ENCODE measurements at regions not wholly inside any gene's neighbourhood (a gene's known extent, or its start where the extent isn't known, plus 50 kb on each side); places are given as distances from the start of the nearest gene placed in this dataset.

- intact Hi-C loops (cut with micrococcal nuclease) (no loop called here), in situ Hi-C loops (cut with MboI) (no loop called here)
- H3K4me1 ChIP-seq (replicated peaks in 1 of 2; ENCODE audit: control insufficient read depth in 2 of 2, insufficient read depth in 2 of 2, low read length in 2 of 2), result no peaks in the 10 kb centered on the region
- H4K20me1 ChIP-seq (replicated peaks; ENCODE audit: control insufficient read depth, insufficient read depth, low read length), result no peaks in the 10 kb centered on the region
- no peak overlapping the region for H3K9ac ChIP-seq (ENCODE audit: insufficient read depth in 1 of 2, low read depth in 2 of 2, low read length in 2 of 2)
- H3K4me3 ChIP-seq, result no peak overlapping the region
- no peaks in the 10 kb centered on the region for H3K9me3 ChIP-seq (replicated peaks; ENCODE audit: control insufficient read depth, insufficient read depth, low read depth, low read length)
- ChIA-PET POLR2A (interaction anchor here (0.5 kb wide), 1 partner anchor 89 kb away, joined by 3 read pairs; no protein-coding TSS in a partner anchor), CTCF (ENCODE audit: low intra/inter-chr PET ratio) (no interaction called here)
- DNase-seq (ENCODE audit: extremely low read depth in 1 of 4, low spot score in 3 of 4) (no peak), ATAC-seq (no peak), FAIRE-seq (no peak)
- no peaks in the 10 kb centered on the region for H3K27me3 ChIP-seq (ENCODE audit: control insufficient read depth in 2 of 2, insufficient read depth in 2 of 2, low read length in 2 of 2)
- WGBS (ENCODE audit: insufficient coverage, low coverage, missing lambda C conversion rate), result 6% methylated on average over 1 of the region's 1 CpG
- no peak overlapping the region for H3K4me2 ChIP-seq (ENCODE audit: insufficient read depth, low read length)
- no peaks in the 10 kb centered on the region for H3K79me2 ChIP-seq (ENCODE audit: control insufficient read depth, insufficient read depth, low read length)
- no peak overlapping the region for H3K27ac ChIP-seq (ENCODE audit: extremely low read depth, low read depth, low read length)
- no peak overlapping the region for H2AFZ ChIP-seq (ENCODE audit: low read depth, low read length)
- TF ChIP-seq BRCA1 (IDR thresholded peaks at IDR 0.05) (no peak), BRCA1 (CRISPR knock-in tag; IDR thresholded peaks at IDR 0.05) (no peak), RBM25 (IDR thresholded peaks at IDR 0.05; ENCODE audit: low read depth, low read length, severe bottlenecking) (peak; percentile 33), POLR2AphosphoS2 (IDR thresholded peaks at IDR 0.05; ENCODE audit: low read length) (no peak), ZNF274 (IDR thresholded peaks at IDR 0.05; ENCODE audit: borderline replicate concordance, low read depth, low read length) (no peak), ZNF263 (CRISPR knock-in tag; IDR thresholded peaks at IDR 0.05; ENCODE audit: borderline replicate concordance) (no peak), ZNF311 (CRISPR knock-in tag; IDR thresholded peaks at IDR 0.05) (no peak), ILF3 (IDR thresholded peaks at IDR 0.05; ENCODE audit: borderline replicate concordance) (no peak), ZNF146 (CRISPR knock-in tag; IDR thresholded peaks at IDR 0.05; ENCODE audit: unreplicated experiment) (peak; percentile 88), HOXB6 (CRISPR knock-in tag; IDR thresholded peaks at IDR 0.05; ENCODE audit: borderline replicate concordance) (no peak), U2AF2 (optimal IDR thresholded peaks at IDR 0.05; ENCODE audit: low read depth, low read length) (no peak), E2F4 (CRISPR knock-in tag; IDR thresholded peaks at IDR 0.05; ENCODE audit: low read depth) (no peak), HES1 (IDR thresholded peaks at IDR 0.05; ENCODE audit: low read depth) (no peak), SRSF1 (IDR thresholded peaks at IDR 0.05; ENCODE audit: low read depth, low read length) (no peak), ZNF668 (CRISPR knock-in tag; IDR thresholded peaks at IDR 0.05) (no peak), MED1 (CRISPR knock-in tag; IDR thresholded peaks at IDR 0.05; ENCODE audit: borderline replicate concordance) (no peak), TBL1XR1 (IDR thresholded peaks at IDR 0.05; ENCODE audit: low read length in 2 of 2) (no peak), CBX3 (IDR thresholded peaks at IDR 0.05; ENCODE audit: borderline replicate concordance in 1 of 2, low read length in 2 of 2) (no peak)
- H3K36me3 ChIP-seq (ENCODE audit: control insufficient read depth, insufficient read depth, low read length), result no peaks in the 10 kb centered on the region
- no TSS peak for BruUV-seq (replicated peaks)
- no peaks in the 10 kb centered on the region for H3K9me1 ChIP-seq (ENCODE audit: control insufficient read depth, insufficient read depth, low read length)
Measured at GRCh38 chr7:38120076-38120475, 58.0 kb upstream of the STARD3NL start.
